ENCODE measurements at regions not wholly inside any gene's neighbourhood (a gene's known extent, or its start where the extent isn't known, plus 50 kb on each side); places are given as distances from the start of the nearest gene placed in this dataset.

GRCh38 chr4:140267576-140267975 is 105.9 kb upstream of the SCOC start:
- TF ChIP-seq SIN3A (IDR thresholded peaks at IDR 0.05; ENCODE audit: borderline replicate concordance, insufficient read depth, low read depth, low read length) (no peak), POLR2AphosphoS5 (IDR thresholded peaks at IDR 0.05; ENCODE audit: low read depth, low read length) (no peak), TCF7L2 (IDR thresholded peaks at IDR 0.05; ENCODE audit: low read depth, low read length) (no peak), REST (IDR thresholded peaks at IDR 0.05; ENCODE audit: insufficient read depth in 1 of 2, low read depth in 2 of 2, low read length in 1 of 2) (no peak)
- TF ChIP-seq, protein P1, sequence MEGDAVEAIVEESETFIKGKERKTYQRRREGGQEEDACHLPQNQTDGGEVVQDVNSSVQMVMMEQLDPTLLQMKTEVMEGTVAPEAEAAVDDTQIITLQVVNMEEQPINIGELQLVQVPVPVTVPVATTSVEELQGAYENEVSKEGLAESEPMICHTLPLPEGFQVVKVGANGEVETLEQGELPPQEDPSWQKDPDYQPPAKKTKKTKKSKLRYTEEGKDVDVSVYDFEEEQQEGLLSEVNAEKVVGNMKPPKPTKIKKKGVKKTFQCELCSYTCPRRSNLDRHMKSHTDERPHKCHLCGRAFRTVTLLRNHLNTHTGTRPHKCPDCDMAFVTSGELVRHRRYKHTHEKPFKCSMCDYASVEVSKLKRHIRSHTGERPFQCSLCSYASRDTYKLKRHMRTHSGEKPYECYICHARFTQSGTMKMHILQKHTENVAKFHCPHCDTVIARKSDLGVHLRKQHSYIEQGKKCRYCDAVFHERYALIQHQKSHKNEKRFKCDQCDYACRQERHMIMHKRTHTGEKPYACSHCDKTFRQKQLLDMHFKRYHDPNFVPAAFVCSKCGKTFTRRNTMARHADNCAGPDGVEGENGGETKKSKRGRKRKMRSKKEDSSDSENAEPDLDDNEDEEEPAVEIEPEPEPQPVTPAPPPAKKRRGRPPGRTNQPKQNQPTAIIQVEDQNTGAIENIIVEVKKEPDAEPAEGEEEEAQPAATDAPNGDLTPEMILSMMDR (IDR thresholded peaks at IDR 0.05): no peak
